Activated CD4-positive, alpha-beta T cell treated with anti-CD3 and anti-CD28 coated beads for 36 hours (primary cell): ENCODE measurements at regions not wholly inside any gene's neighbourhood (a gene's known extent, or its start where the extent isn't known, plus 50 kb on each side); places are given as distances from the start of the nearest gene placed in this dataset.
"Not testable (repeated sequence)": the region's sequence is repeated elsewhere in the genome, so short reads cannot be mapped to it uniquely, and the experiment has no call there.

Experiments
- ATAC-seq: fragments of 200-7000 bp; cut with Tn5 transposase; one replicate; pipeline ENCODE4 v1.10.0; 2021; ENCODE audit warnings: mild to moderate bottlenecking, moderate library complexity
- CTCF ChIA-PET: fragments of 350-600 bp; sonication (Branson Sonifier 250); formaldehyde crosslinking; loops from one replicate; lab custom pipeline; 2021; ENCODE audit warnings: antibody characterized with exemption; lab: Charles Lee
- POLR2A ChIA-PET: fragments of 350-600 bp; sonication (Branson Sonifier 250); formaldehyde crosslinking; loops from one replicate; lab custom pipeline; 2021; ENCODE audit warnings: antibody characterized with exemption, inconsistent platforms; lab: Charles Lee
- DNase-seq: peaks from one replicate; pipeline ENCODE4 v3.0.0-alpha.2; 2020
- H3K27ac Mint-ChIP-seq: one replicate; pipeline ENCODE4 v1.8.0; 2021; ENCODE audit warnings: mixed read lengths
- H3K27me3 Mint-ChIP-seq: one replicate; pipeline ENCODE4 v1.8.0; 2021; ENCODE audit warnings: mixed read lengths
- H3K36me3 Mint-ChIP-seq: one replicate; pipeline ENCODE4 v1.8.0; 2021; ENCODE audit warnings: low read depth, mixed read lengths
- H3K4me1 Mint-ChIP-seq: one replicate; pipeline ENCODE4 v1.8.0; 2021; ENCODE audit warnings: mixed read lengths
- H3K4me3 Mint-ChIP-seq: one replicate; pipeline ENCODE4 v1.8.0; 2021; ENCODE audit warnings: mild to moderate bottlenecking, moderate library complexity, mixed read lengths
- H3K9me3 Mint-ChIP-seq: one replicate; pipeline ENCODE4 v1.8.0; 2021; ENCODE audit warnings: low read depth, mixed read lengths
- intact Hi-C, 2 experiments: fragments of 100-400 bp; cut with DNase I in 1 of 2; cut with micrococcal nuclease in 1 of 2; formaldehyde crosslinking; loops; one replicate each; pipeline versions ENCODE4 v1.14.2 to v1.15.1; 2022 to 2024; cut with DNase I, micrococcal nuclease

DNA sequence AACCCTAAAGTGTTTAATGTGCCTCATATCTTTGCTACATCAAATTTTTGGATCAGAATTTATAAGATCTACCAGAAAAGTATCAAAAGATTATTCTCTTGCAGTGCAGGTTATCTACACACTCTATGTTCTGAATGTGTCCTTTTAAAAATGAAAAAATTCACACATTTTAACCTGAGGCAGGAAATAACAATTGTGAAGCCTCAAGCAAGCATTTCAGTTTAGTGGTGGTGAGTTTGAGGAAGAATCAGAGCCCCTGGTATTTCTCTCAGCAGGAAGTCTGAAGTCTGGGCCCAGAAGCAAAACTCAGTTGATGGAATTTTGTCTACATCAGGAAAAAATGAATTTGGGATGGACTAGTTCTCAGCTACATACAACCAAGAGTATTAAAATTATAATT lies 137.0 kb upstream of the PZP start:
- Mint-ChIP-seq H3K36me3 (no peaks in the 10 kb centered on the region), H3K27ac (no peak overlapping the region), H3K4me3 (no peak overlapping the region), H3K4me1 (peaks cover 25% of the 10 kb centered on the region), H3K9me3 (no peaks in the 10 kb centered on the region), H3K27me3 (no peaks in the 10 kb centered on the region)
- DNase-seq, result no peak
- intact Hi-C loops, result no loop called here
- CTCF ChIA-PET, result interaction anchor here (1.2 to 2.0 kb wide), 2 partner anchors 14 to 15 kb away, joined by 3 to 5 read pairs; no protein-coding TSS in a partner anchor
- ATAC-seq, result no peak
- POLR2A ChIA-PET, result no interaction called here

DNA sequence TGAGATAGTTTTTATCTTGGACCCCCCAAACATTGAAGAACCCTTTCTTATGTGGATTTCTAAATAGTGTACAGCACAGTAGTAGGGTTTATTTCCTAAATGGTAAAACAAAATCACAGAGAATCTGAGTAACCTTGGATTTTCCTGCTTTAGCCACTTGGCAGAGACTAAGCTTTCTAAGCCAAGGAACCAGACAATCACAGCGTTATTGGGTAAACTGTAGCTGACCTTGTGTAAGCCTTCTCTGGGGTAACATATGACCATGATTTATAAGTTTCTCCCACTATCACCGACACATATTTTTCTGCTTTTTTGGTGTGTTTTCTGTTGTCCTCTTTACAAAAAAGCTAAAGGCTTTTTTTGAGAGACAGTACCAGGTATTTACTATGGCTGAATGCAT lies 136.3 kb upstream of the PZP start:
- intact Hi-C loops, result no loop called here

DNA sequence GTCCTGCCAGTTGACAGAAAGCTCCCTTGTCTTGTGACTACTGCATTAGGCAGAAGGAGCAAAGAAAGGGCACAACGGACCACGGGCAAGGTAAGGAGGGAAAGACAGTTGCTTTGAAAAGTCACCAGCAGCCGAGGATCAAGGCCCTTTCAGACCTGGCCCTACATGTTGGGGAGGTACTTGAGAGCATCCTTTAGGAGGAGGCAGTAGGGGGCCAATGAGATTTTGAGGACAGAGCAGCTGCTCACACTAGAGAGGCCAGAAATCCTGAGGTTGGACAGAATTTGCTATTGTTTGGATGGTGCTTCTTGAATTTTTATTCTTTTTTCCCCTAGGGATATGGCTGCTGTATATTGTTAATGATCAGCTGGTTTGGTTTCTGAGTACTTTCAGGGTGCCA lies 135.5 kb upstream of the PZP start:
- ChIA-PET CTCF (interaction anchor here (2.0 kb wide), 1 partner anchor 12 kb away, joined by 5 read pairs; no protein-coding TSS in a partner anchor), POLR2A (no interaction called here)
- H3K27ac Mint-ChIP-seq, result no peak overlapping the region
- no peaks in the 10 kb centered on the region for H3K36me3 Mint-ChIP-seq
- peaks cover 25% of the 10 kb centered on the region for H3K4me1 Mint-ChIP-seq
- DNase-seq (no peak), ATAC-seq (no peak)
- H3K9me3 Mint-ChIP-seq, result no peaks in the 10 kb centered on the region
- no peak overlapping the region for H3K4me3 Mint-ChIP-seq
- intact Hi-C loops, result no loop called here
- no peaks in the 10 kb centered on the region for H3K27me3 Mint-ChIP-seq

More for the DNA sequence above, 136.3 kb upstream of the PZP start:
- CTCF ChIA-PET, result interaction anchor here (1.2 to 2.0 kb wide), 2 partner anchors 13 to 14 kb away, joined by 3 to 5 read pairs; no protein-coding TSS in a partner anchor
- H3K36me3 Mint-ChIP-seq, result no peaks in the 10 kb centered on the region
- no peak overlapping the region for H3K27ac Mint-ChIP-seq
- POLR2A ChIA-PET, result no interaction called here
- H3K27me3 Mint-ChIP-seq, result no peaks in the 10 kb centered on the region
- no peak overlapping the region for H3K4me3 Mint-ChIP-seq
- H3K4me1 Mint-ChIP-seq, result peaks cover 25% of the 10 kb centered on the region
- ATAC-seq, result no peak
- no peak for DNase-seq
- H3K9me3 Mint-ChIP-seq, result no peaks in the 10 kb centered on the region

DNA sequence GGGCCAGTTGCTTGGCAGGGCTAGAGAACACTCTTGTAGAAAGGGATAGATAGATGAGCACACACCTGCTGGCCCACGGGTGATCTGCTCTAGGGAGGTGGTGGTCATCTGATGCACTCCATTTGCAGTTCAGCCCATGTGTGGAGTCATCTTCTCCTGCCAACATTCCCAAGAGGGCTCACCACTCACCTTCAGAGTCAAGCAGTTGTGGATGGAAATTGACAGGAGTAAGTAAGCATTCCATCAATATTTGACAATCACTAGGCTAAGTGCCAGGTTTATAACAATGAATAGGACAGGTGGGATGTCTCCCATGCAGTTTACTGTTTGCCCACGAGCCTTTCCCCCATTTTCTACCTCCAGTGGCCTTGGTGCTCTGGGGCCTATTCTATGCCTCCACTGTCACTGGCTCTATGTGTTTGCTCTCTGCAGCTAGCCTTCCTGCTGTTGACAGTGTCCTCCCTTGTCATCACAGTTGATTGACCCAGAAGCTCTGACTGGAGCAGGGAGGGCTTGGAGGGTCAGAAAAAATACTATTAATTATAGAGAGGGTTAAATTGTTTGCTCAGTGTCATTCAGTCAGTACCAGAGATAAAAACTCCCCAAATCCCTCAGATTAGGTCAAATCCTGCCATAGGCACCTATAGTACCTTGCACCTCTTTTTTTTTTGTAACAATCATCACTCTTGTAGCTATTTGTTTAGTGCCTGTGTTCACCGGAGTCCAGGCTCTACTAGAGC lies 134.6 kb upstream of the PZP start:
- ATAC-seq, result no peak
- no peak overlapping the region for H3K27ac Mint-ChIP-seq
- CTCF ChIA-PET, result interaction anchor here (0.9 to 1.1 kb wide), 3 partner anchors 9 to 13 kb away, joined by 3 to 6 read pairs (median 4); no protein-coding TSS in a partner anchor
- DNase-seq, result no peak
- H3K4me1 Mint-ChIP-seq, result peaks cover 25% of the 10 kb centered on the region
- no peaks in the 10 kb centered on the region for H3K27me3 Mint-ChIP-seq
- intact Hi-C loops, result no loop called here
- POLR2A ChIA-PET, result no interaction called here
- no peaks in the 10 kb centered on the region for H3K9me3 Mint-ChIP-seq
- no peaks in the 10 kb centered on the region for H3K36me3 Mint-ChIP-seq
- H3K4me3 Mint-ChIP-seq, result no peak overlapping the region

DNA sequence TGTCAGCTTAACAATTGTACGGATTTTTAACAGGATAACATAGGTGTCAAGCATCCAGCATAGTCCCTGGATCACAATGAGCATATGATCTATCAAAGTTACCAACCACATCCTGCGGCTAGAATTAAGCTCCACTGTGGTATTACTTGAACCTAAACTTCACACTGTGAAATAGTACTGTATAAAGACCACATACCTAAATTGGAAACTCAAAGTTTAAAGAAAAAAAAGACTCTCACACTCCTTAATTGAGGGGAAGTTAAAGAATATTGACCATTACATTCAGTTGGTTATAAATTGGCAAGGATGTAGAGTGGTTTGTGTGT lies 133.0 kb upstream of the PZP start:
- Mint-ChIP-seq H3K4me3 (no peak overlapping the region), H3K9me3 (peaks cover 5% of the 10 kb centered on the region), H3K27me3 (no peaks in the 10 kb centered on the region), H3K36me3 (peaks cover 2% of the 10 kb centered on the region), H3K27ac (no peak overlapping the region), H3K4me1 (peaks cover 20% of the 10 kb centered on the region)
- ChIA-PET POLR2A (no interaction called here), CTCF (interaction anchor here (0.7 to 2.0 kb wide), 3 partner anchors 10 to 404 kb away, joined by 3 to 12 read pairs (median 3); no protein-coding TSS in a partner anchor)
- ATAC-seq, result peak; percentile 63
- intact Hi-C loops, result no loop called here
- DNase-seq, result no peak

DNA sequence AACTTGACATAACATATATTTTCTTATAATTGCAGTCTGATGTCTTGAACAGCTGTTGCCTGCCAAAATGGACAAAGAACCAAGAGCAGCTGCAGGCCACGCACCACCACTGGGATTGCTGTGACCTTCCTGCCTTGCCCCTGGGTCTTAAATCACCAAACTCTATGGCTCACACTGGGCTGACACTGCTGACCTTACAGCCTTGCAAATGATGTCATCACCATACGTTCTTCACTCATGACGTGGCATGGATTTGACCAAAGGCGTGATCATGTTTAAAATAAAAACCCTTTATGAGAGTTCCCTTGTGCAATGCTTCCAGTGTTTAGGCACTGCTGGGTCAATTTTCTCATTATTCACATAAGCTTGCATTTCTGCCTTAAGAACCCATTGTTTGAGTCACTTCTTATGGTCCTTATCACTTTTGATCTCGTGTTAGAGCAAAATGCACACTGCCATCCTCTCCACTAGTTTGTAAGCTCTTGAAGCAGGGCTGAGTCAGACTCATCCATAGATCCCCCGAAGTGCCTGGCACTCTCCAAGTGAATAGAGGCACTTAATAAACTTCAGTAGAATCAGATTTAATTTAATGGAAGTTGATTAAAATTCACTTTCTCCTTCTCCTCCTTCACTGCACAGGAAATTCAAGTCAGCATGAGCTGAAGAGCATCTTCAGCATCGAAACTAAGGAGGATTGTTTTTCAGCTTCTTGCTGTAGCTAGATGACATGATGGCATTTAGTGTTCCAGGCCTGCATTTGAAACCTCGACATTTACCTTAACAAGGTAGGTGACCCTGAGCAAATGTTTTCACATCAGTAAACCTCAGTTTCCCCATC lies 132.4 kb upstream of the PZP start:
- H3K36me3 Mint-ChIP-seq, result peaks cover 2% of the 10 kb centered on the region
- peaks cover 5% of the 10 kb centered on the region for H3K9me3 Mint-ChIP-seq
- H3K4me1 Mint-ChIP-seq, result peaks cover 17% of the 10 kb centered on the region
- no peak overlapping the region for H3K27ac Mint-ChIP-seq
- intact Hi-C loops, result no loop called here
- H3K27me3 Mint-ChIP-seq, result no peaks in the 10 kb centered on the region
- no peak overlapping the region for H3K4me3 Mint-ChIP-seq
- ChIA-PET POLR2A (interaction anchor here (0.6 to 0.7 kb wide), 2 partner anchors 10 to 46 kb away, joined by 3 read pairs; no protein-coding TSS in a partner anchor), CTCF (interaction anchor here (0.7 to 2.0 kb wide), 4 partner anchors 9 to 404 kb away, joined by 3 to 12 read pairs (median 3); no protein-coding TSS in a partner anchor)
- ATAC-seq (peak; percentile 66), DNase-seq (no peak)

DNA sequence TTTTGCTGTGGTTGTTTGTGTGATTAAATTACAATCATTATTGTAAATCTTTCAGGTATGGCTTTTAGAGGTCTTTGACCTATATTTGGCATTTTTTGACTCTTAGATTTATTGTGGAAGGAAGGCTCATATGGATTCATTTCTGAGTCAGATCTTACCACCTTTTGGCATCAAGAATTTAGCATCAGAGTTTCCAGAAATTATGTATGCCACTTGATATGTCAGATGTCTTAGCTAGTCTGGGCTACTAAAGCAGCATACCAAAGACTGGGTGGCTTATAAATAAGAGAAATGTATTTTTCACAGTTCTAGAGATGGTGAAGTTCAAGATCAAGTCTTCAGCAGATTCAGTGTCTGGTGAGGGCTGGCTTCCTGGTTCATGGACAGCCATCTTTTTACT lies 129.5 kb upstream of the PZP start:
- ChIA-PET CTCF (interaction anchor here (1.0 kb wide), 1 partner anchor 370 kb away, joined by 3 read pairs; no protein-coding TSS in a partner anchor), POLR2A (no interaction called here)
- no peak overlapping the region for H3K27ac Mint-ChIP-seq
- H3K36me3 Mint-ChIP-seq, result peaks cover 2% of the 10 kb centered on the region
- intact Hi-C loops, result loop anchor here in 1 of 2 experiments (10.0 kb wide), 2 partner anchors 127 to 387 kb away; no protein-coding TSS in a partner anchor
- peaks cover 5% of the 10 kb centered on the region for H3K9me3 Mint-ChIP-seq
- DNase-seq (no peak), ATAC-seq (peak; percentile 12)
- H3K4me3 Mint-ChIP-seq, result no peak overlapping the region
- peaks cover 13% of the 10 kb centered on the region for H3K4me1 Mint-ChIP-seq
- no peaks in the 10 kb centered on the region for H3K27me3 Mint-ChIP-seq

DNA sequence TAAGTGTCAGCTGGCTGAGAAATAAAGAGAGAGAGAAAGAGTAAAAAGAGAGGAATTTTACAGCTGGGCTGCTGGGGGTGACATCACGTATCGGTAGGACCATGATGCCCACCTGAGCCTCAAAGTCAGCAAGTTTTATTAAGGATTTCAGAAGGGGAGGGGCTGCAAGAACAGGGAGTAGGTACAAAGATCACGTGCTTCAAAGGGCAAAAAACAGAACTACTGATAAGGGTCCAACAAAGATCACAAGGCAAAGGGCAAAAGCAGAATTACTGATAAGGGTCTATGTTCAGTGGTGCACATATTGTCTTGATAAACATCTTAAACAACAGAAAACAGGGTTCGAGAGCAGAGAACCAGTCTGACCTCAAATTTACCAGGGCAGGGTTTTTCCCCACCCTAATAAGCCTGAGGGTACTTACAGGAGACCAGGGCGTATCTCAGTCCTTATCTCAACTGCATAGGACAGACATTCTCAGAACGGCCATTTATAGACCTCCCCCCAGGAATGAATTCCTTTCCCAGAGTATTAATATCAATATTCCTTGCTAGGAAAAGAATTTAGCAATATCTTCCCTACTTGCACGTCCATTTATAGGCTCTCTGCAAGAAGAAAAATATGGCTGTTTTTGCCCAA lies 128.3 kb upstream of the PZP start:
- POLR2A ChIA-PET, H3K4me3 Mint-ChIP-seq, ATAC-seq, H3K4me1 Mint-ChIP-seq, H3K27ac Mint-ChIP-seq, H3K27me3 Mint-ChIP-seq, H3K36me3 Mint-ChIP-seq, H3K9me3 Mint-ChIP-seq, DNase-seq: not testable (repeated sequence)
- intact Hi-C loops, result loop anchor here in 1 of 2 experiments (10.0 kb wide), 2 partner anchors 128 to 388 kb away; no protein-coding TSS in a partner anchor
- CTCF ChIA-PET, result interaction anchor here (0.5 to 0.6 kb wide), 2 partner anchors 24 to 305 kb away, joined by 3 read pairs; no protein-coding TSS in a partner anchor

DNA sequence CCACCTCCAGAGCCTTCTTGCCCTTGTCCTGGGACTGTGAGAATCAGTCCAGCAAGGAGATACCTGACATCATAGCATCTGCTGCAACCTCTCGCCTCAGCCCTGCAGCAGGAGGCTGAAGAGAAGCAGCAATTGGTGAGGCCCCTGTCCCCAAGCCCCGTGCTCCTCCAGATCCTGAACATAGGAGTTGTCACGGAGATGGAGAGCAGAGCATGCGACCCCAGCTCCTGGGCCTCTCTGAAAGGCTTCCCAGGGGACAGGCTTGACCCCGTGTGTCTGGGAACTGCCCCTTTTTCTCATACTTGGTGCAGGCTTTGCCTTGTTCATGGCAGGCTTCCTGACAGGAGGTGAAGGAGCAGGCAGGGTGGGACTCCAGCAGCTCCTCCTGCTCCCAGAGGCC lies 127.7 kb upstream of the PZP start:
- no peak overlapping the region for H3K4me3 Mint-ChIP-seq
- H3K27me3 Mint-ChIP-seq, result no peaks in the 10 kb centered on the region
- peaks cover 5% of the 10 kb centered on the region for H3K9me3 Mint-ChIP-seq
- no peak for DNase-seq
- ChIA-PET CTCF (interaction anchor here (0.5 kb wide), 1 partner anchor 306 kb away, joined by 3 read pairs; no protein-coding TSS in a partner anchor), POLR2A (no interaction called here)
- intact Hi-C loops, result loop anchor here in 1 of 2 experiments (10.0 kb wide), 2 partner anchors 129 to 389 kb away; no protein-coding TSS in a partner anchor
- ATAC-seq, result no peak
- H3K36me3 Mint-ChIP-seq, result peaks cover 2% of the 10 kb centered on the region
- H3K4me1 Mint-ChIP-seq, result peaks cover 7% of the 10 kb centered on the region
- H3K27ac Mint-ChIP-seq, result no peak overlapping the region

DNA sequence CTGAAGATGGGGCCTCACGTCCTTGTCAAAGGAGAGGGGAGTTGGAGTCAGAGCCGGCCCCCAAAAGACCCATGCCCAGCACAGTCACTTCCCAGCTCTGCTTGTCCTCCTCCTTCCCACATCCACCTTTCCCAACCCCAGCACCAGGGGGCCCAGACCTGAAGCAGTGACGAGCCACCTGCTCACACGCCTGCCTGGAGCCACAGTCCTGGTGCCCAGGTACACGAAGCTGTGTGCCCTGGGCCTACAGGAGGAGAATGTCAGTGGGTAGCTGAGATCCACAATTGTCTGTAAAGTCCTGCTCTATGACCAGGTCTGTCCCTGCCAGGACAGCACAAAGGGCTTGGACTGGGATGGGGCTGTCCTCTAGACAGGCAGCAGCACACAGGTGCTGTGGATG lies 126.8 kb upstream of the PZP start:
- CTCF ChIA-PET, result interaction anchor here (0.6 to 0.9 kb wide), 2 partner anchors 271 to 321 kb away, joined by 3 to 5 read pairs; no protein-coding TSS in a partner anchor
- no peak for ATAC-seq
- H3K27me3 Mint-ChIP-seq, result no peaks in the 10 kb centered on the region

More for the DNA sequence above, 126.8 kb upstream of the PZP start:
- POLR2A ChIA-PET, result no interaction called here
- Mint-ChIP-seq H3K4me1 (peaks cover 4% of the 10 kb centered on the region), H3K27ac (no peak overlapping the region), H3K4me3 (no peak overlapping the region), H3K36me3 (peaks cover 2% of the 10 kb centered on the region), H3K9me3 (peaks cover 5% of the 10 kb centered on the region)
- intact Hi-C loops, result loop anchor here (5.0 to 10.0 kb wide), 5 partner anchors 130 to 462 kb away; no protein-coding TSS in a partner anchor
- DNase-seq, result no peak
